Loucy (cell line): ENCODE measurements at regions not wholly inside any gene's neighbourhood (a gene's known extent, or its start where the extent isn't known, plus 50 kb on each side); places are given as distances from the start of the nearest gene placed in this dataset.

Experiments used
- EZH2phosphoT487 ChIP-seq: fragments of 200-600 bp; IDR thresholded peaks from 2 replicates; pipeline ENCODE4 v1.6.1; 2018; ENCODE audit warnings: antibody characterized with exemption, mild to moderate bottlenecking, moderate library complexity, borderline replicate concordance
- TF ChIP-seq, protein P1 (sequence below): fragments of 200-600 bp; sonication (generic); conservative IDR thresholded peaks from 2 replicates; pipeline ENCODE4 v1.5.1; 2014; ENCODE audit warnings: mild to moderate bottlenecking, antibody characterized with exemption, low read length

DNA sequence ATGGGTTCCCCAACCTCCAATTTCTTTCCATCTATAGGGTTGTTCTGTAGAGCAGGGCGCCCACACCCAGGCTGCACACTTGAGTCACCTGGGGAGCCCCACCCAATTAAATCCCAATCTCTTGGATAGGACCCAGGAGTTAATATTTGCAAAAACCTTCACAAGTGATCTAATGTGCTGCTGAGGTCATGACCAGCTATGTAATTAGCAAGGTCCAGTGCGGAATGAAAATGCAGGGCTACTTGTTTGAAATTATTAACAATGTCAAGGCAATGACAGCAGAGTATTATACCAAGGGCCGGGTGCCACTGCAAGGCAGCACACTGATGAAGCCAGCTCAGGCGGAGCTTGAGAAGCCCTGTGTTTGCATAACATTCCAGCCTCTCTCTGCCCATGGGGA is 302.7 kb downstream of the MAF start:
- TF ChIP-seq, protein P1, sequence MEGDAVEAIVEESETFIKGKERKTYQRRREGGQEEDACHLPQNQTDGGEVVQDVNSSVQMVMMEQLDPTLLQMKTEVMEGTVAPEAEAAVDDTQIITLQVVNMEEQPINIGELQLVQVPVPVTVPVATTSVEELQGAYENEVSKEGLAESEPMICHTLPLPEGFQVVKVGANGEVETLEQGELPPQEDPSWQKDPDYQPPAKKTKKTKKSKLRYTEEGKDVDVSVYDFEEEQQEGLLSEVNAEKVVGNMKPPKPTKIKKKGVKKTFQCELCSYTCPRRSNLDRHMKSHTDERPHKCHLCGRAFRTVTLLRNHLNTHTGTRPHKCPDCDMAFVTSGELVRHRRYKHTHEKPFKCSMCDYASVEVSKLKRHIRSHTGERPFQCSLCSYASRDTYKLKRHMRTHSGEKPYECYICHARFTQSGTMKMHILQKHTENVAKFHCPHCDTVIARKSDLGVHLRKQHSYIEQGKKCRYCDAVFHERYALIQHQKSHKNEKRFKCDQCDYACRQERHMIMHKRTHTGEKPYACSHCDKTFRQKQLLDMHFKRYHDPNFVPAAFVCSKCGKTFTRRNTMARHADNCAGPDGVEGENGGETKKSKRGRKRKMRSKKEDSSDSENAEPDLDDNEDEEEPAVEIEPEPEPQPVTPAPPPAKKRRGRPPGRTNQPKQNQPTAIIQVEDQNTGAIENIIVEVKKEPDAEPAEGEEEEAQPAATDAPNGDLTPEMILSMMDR = no peak
- TF ChIP-seq EZH2phosphoT487 = no peak
